ENCODE measurements at regions not wholly inside any gene's neighbourhood (a gene's known extent, or its start where the extent isn't known, plus 50 kb on each side); places are given as distances from the start of the nearest gene placed in this dataset.
A peak's percentile ranks its signal among the peaks of the same experiment; 100 is the strongest.

- no peaks in the 10 kb centered on the region for H3K9me3 ChIP-seq (ENCODE audit: low read length)
- DNase-seq = no peak
- Mint-ChIP-seq H3K4me3 (no peak overlapping the region), H3K27ac (no peak overlapping the region), H3K4me1 (no peaks in the 10 kb centered on the region), H3K9me3 (no peaks in the 10 kb centered on the region), H3K36me3 (no peaks in the 10 kb centered on the region), H3K27me3 (peaks cover 10 to 21% of the 10 kb centered on the region in 2 donors)
- ChIA-PET POLR2A (no interaction called here), CTCF (no interaction called here)
- no peaks in the 10 kb centered on the region for H3K36me3 ChIP-seq (ENCODE audit: insufficient read depth, low read length)
- H3K27me3 ChIP-seq (ENCODE audit: insufficient read depth, low read length, poor library complexity, severe bottlenecking) = no peaks in the 10 kb centered on the region
- no peak overlapping the region for H3K4me3 ChIP-seq (ENCODE audit: low read length)
- H3K27ac ChIP-seq (ENCODE audit: low read depth, low read length) = no peak overlapping the region
- no peaks in the 10 kb centered on the region for H3K4me1 ChIP-seq (ENCODE audit: insufficient read depth, low read length)
Observed at GRCh38 chr2:133972786-133973185, 281.1 kb upstream of the MGAT5 start.

GRCh38 chr2:133974353-133974752 lies 279.5 kb upstream of the MGAT5 start:
- H3K9me3 Mint-ChIP-seq = no peaks in the 10 kb centered on the region
- H3K27ac Mint-ChIP-seq = no peak overlapping the region
- Histone ChIP-seq H3K36me3 (ENCODE audit: insufficient read depth, low read length) (no peaks in the 10 kb centered on the region), H3K27ac (ENCODE audit: low read depth, low read length) (no peak overlapping the region), H3K4me1 (ENCODE audit: insufficient read depth, low read length) (no peaks in the 10 kb centered on the region), H3K4me3 (ENCODE audit: low read length) (no peak overlapping the region), H3K9me3 (ENCODE audit: low read length) (no peaks in the 10 kb centered on the region), H3K27me3 (ENCODE audit: insufficient read depth, low read length, poor library complexity, severe bottlenecking) (no peaks in the 10 kb centered on the region)
- peaks cover 7 to 13% of the 10 kb centered on the region in 2 donors for H3K27me3 Mint-ChIP-seq
- no peaks in the 10 kb centered on the region for H3K4me1 Mint-ChIP-seq
- no peak for DNase-seq
- POLR2A ChIA-PET = no interaction called here
- CTCF ChIA-PET = no interaction called here
- no peak overlapping the region for H3K4me3 Mint-ChIP-seq
- H3K36me3 Mint-ChIP-seq = no peaks in the 10 kb centered on the region

DNA sequence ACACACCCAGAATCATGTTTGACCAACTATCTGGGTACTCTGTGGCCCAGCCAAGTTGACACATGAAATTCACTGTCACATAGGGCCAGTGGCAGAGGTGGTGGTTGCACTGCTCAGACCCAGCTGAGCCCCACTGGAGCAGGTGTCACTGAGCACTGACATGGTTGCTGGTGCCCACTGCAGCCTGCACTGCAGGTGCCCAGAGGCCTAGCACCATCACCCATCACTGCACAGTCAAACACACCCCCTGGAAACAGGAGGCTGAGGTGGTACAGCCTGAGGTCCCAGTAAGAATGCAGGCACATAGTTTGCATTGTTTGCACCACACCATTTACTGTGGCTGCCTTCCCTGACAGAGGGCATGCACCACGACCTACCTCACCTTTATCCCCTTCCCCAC lies 278.7 kb upstream of the MGAT5 start:
- peak overlapping the region in 1 of 8 donors; percentile 21 for H3K27ac Mint-ChIP-seq

GRCh38 chr2:133975676-133976428 lies 278.0 kb upstream of the MGAT5 start:
- no peaks in the 10 kb centered on the region for H3K27me3 ChIP-seq (ENCODE audit: insufficient read depth, low read length, poor library complexity, severe bottlenecking)
- no peaks in the 10 kb centered on the region for H3K36me3 ChIP-seq (ENCODE audit: insufficient read depth, low read length)
- no peak overlapping the region for H3K4me3 ChIP-seq (ENCODE audit: low read length)
- H3K4me1 ChIP-seq (ENCODE audit: insufficient read depth, low read length) = no peaks in the 10 kb centered on the region
- no peak overlapping the region for H3K27ac Mint-ChIP-seq
- no peak overlapping the region for H3K27ac ChIP-seq (ENCODE audit: low read depth, low read length)
- CTCF ChIA-PET = no interaction called here
- H3K9me3 Mint-ChIP-seq = no peaks in the 10 kb centered on the region
- no peaks in the 10 kb centered on the region for H3K9me3 ChIP-seq (ENCODE audit: low read length)
- POLR2A ChIA-PET = no interaction called here
- H3K4me1 Mint-ChIP-seq = no peaks in the 10 kb centered on the region
- DNase-seq = no peak
- H3K36me3 Mint-ChIP-seq = no peaks in the 10 kb centered on the region
- peaks cover 0 to 4% of the 10 kb centered on the region in 2 donors for H3K27me3 Mint-ChIP-seq
- H3K4me3 Mint-ChIP-seq = no peak overlapping the region

More for the DNA sequence above, 278.7 kb upstream of the MGAT5 start:
- H3K36me3 ChIP-seq (ENCODE audit: insufficient read depth, low read length) = no peaks in the 10 kb centered on the region
- ChIA-PET POLR2A (no interaction called here), CTCF (no interaction called here)
- H3K4me1 ChIP-seq (ENCODE audit: insufficient read depth, low read length) = no peaks in the 10 kb centered on the region
- no peak overlapping the region for H3K27ac ChIP-seq (ENCODE audit: low read depth, low read length)
- H3K4me3 ChIP-seq (ENCODE audit: low read length) = no peak overlapping the region
- peaks cover 2 to 7% of the 10 kb centered on the region in 2 donors for H3K27me3 Mint-ChIP-seq
- H3K9me3 ChIP-seq (ENCODE audit: low read length) = no peaks in the 10 kb centered on the region
- H3K36me3 Mint-ChIP-seq = no peaks in the 10 kb centered on the region
- no peak for DNase-seq
- H3K4me3 Mint-ChIP-seq = no peak overlapping the region
- H3K9me3 Mint-ChIP-seq = no peaks in the 10 kb centered on the region
- H3K4me1 Mint-ChIP-seq = no peaks in the 10 kb centered on the region
- H3K27me3 ChIP-seq (ENCODE audit: insufficient read depth, low read length, poor library complexity, severe bottlenecking) = no peaks in the 10 kb centered on the region

DNA sequence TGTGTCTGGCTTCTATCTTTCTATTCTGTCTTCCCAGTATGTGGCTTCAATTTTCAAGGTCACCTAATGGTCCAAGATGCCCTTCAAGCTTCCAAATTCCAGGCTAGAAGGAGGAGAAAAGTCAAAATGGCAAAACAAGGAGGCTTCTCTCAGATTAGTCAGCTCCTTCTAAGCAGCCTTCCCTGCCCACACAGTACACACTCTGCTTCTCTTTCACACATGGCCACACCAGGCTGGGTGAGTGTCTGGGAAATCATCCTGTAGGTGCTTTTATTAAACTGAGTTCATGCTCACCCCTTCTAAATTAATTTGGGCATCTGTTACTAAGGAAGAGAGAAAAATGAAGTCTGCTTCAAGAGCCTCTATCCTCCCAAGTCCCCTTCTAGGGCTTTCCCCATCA lies 277.2 kb upstream of the MGAT5 start:
- no peaks in the 10 kb centered on the region for H3K4me1 Mint-ChIP-seq
- no peaks in the 10 kb centered on the region for H3K9me3 Mint-ChIP-seq
- Histone ChIP-seq H3K4me1 (ENCODE audit: insufficient read depth, low read length) (no peaks in the 10 kb centered on the region), H3K36me3 (ENCODE audit: insufficient read depth, low read length) (no peaks in the 10 kb centered on the region), H3K27ac (ENCODE audit: low read depth, low read length) (no peak overlapping the region), H3K27me3 (ENCODE audit: insufficient read depth, low read length, poor library complexity, severe bottlenecking) (no peaks in the 10 kb centered on the region), H3K4me3 (ENCODE audit: low read length) (no peak overlapping the region), H3K9me3 (ENCODE audit: low read length) (no peaks in the 10 kb centered on the region)
- H3K4me3 Mint-ChIP-seq = no peak overlapping the region
- ChIA-PET POLR2A (no interaction called here), CTCF (no interaction called here)
- DNase-seq = no peak
- H3K27ac Mint-ChIP-seq = no peak overlapping the region
- H3K27me3 Mint-ChIP-seq = peaks cover 0 to 4% of the 10 kb centered on the region in 2 donors
- no peaks in the 10 kb centered on the region for H3K36me3 Mint-ChIP-seq

DNA sequence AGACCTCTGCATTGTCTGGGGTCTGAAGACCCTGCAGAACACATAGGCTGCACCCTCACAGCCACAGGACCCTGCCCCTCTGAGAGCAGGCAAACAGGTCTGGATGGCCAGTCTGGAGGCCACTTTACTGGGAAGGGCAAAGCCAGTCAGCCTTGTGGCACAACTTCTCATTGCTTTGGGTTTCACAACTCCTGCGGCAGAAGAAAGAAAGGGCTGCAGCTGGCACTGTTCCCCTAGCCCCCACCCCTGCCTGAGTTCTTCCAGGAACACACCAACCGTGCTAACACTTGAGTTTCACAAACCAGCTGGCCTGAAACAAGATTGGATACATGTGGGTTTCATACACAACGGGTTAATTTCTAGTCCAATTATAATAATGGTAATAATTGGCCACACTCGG lies 276.5 kb upstream of the MGAT5 start:
- H3K27me3 Mint-ChIP-seq = no peaks in the 10 kb centered on the region

DNA sequence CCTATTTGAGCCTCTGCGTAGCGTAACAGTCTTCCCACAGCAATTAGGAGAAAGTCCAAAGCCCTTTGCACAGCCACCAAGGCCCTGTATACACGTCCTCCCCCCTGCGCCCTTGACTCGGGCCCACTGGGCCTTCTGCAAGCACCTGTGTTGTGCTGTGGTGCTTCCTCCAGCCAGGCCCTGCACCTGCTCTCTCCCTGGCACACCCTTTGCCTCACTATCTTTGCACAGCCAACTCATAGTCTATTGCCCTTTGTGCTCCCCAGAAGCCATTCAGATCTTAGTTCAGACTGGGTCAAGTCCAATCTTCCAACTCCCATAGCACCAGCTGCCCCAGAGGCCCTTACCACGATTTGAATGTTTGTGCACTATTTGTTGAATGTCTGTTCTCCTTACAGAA lies 271.6 kb upstream of the MGAT5 start:
- Mint-ChIP-seq H3K27ac (peak overlapping the region in 1 of 8 donors; percentile 26), H3K36me3 (no peaks in the 10 kb centered on the region), H3K4me3 (no peak overlapping the region), H3K9me3 (no peaks in the 10 kb centered on the region), H3K27me3 (peaks cover 6 to 9% of the 10 kb centered on the region in 2 donors), H3K4me1 (no peaks in the 10 kb centered on the region)
- no peak for DNase-seq
- ChIA-PET POLR2A (no interaction called here), CTCF (no interaction called here)
- Histone ChIP-seq H3K27me3 (ENCODE audit: insufficient read depth, low read length, poor library complexity, severe bottlenecking) (no peaks in the 10 kb centered on the region), H3K9me3 (ENCODE audit: low read length) (no peaks in the 10 kb centered on the region), H3K36me3 (ENCODE audit: insufficient read depth, low read length) (no peaks in the 10 kb centered on the region), H3K4me1 (ENCODE audit: insufficient read depth, low read length) (no peaks in the 10 kb centered on the region), H3K4me3 (ENCODE audit: low read length) (no peak overlapping the region), H3K27ac (ENCODE audit: low read depth, low read length) (no peak overlapping the region)

More for the DNA sequence above, 276.5 kb upstream of the MGAT5 start:
- Histone ChIP-seq H3K36me3 (ENCODE audit: insufficient read depth, low read length) (no peaks in the 10 kb centered on the region), H3K27ac (ENCODE audit: low read depth, low read length) (no peak overlapping the region), H3K9me3 (ENCODE audit: low read length) (no peaks in the 10 kb centered on the region), H3K4me3 (ENCODE audit: low read length) (no peak overlapping the region), H3K4me1 (ENCODE audit: insufficient read depth, low read length) (no peaks in the 10 kb centered on the region), H3K27me3 (ENCODE audit: insufficient read depth, low read length, poor library complexity, severe bottlenecking) (no peaks in the 10 kb centered on the region)
- no peaks in the 10 kb centered on the region for H3K4me1 Mint-ChIP-seq
- POLR2A ChIA-PET = no interaction called here
- CTCF ChIA-PET = no interaction called here
- H3K36me3 Mint-ChIP-seq = no peaks in the 10 kb centered on the region
- no peak overlapping the region for H3K27ac Mint-ChIP-seq
- DNase-seq = no peak
- no peaks in the 10 kb centered on the region for H3K9me3 Mint-ChIP-seq
- no peak overlapping the region for H3K4me3 Mint-ChIP-seq

- Mint-ChIP-seq H3K4me3 (no peak overlapping the region), H3K9me3 (no peaks in the 10 kb centered on the region)
- CTCF ChIA-PET = no interaction called here
Observed at GRCh38 chr2:133985563-133985962, 268.3 kb upstream of the MGAT5 start.

More at GRCh38 chr2:133985563-133985962, 268.3 kb upstream of the MGAT5 start:
- Mint-ChIP-seq H3K27me3 (peaks cover 15 to 32% of the 10 kb centered on the region in 2 donors), H3K27ac (no peak overlapping the region), H3K36me3 (peaks cover 0 to 2% (median 0%) of the 10 kb centered on the region in 3 donors), H3K4me1 (no peaks in the 10 kb centered on the region)
- no peak for DNase-seq
- Histone ChIP-seq H3K27ac (ENCODE audit: low read depth, low read length) (no peak overlapping the region), H3K9me3 (ENCODE audit: low read length) (no peaks in the 10 kb centered on the region), H3K4me1 (ENCODE audit: insufficient read depth, low read length) (no peaks in the 10 kb centered on the region), H3K36me3 (ENCODE audit: insufficient read depth, low read length) (no peaks in the 10 kb centered on the region), H3K27me3 (ENCODE audit: insufficient read depth, low read length, poor library complexity, severe bottlenecking) (peaks cover 3% of the 10 kb centered on the region), H3K4me3 (ENCODE audit: low read length) (no peak overlapping the region)
- POLR2A ChIA-PET = no interaction called here
